Panc1 (cell line): ENCODE measurements at regions not wholly inside any gene's neighbourhood (a gene's known extent, or its start where the extent isn't known, plus 50 kb on each side); places are given as distances from the start of the nearest gene placed in this dataset.

Source experiments
- ATAC-seq: fragments of 200-7000 bp; cut with Tn5 transposase; 2 replicates; pipeline ENCODE4 v1.9.1; 2020; ENCODE audit warnings: mild to moderate bottlenecking, moderate library complexity
- BruUV-seq: library from RNA; stranded (reverse); fragments of 400-500 nt; replicated peaks from 2 replicates; lab custom pipeline; 2021; lab: Mats Ljungman, UMichigan
- CTCF ChIA-PET: fragments of 300-600 bp; sonication (Branson Sonifier 250); formaldehyde crosslinking; loops from one replicate; lab custom pipeline; 2022; ENCODE audit warnings: antibody characterized with exemption; lab: Charles Lee
- POLR2A ChIA-PET: fragments of 300-600 bp; sonication (Branson Sonifier 250); formaldehyde crosslinking; loops from one replicate; lab custom pipeline; 2022; ENCODE audit warnings: antibody characterized with exemption; lab: Charles Lee
- DNase-seq: peaks from one replicate; pipeline ENCODE4 v3.0.0-alpha.2; 2010; ENCODE audit warnings: low read depth, low spot score
- H3K27ac ChIP-seq: 2 replicates; pipeline ENCODE4 v1.5.1; 2011; ENCODE audit warnings: mild to moderate bottlenecking, low read length, inconsistent platforms
- H3K27me3 ChIP-seq: fragments of 200-500 bp; sonication (Bioruptor generic); 2 replicates; pipeline ENCODE4 v1.6.0; 2014; ENCODE audit warnings: low read length, inconsistent platforms; ENCODE audit not compliant: control insufficient read depth, insufficient read depth
- H3K36me3 ChIP-seq: fragments of 200-500 bp; sonication (Bioruptor generic); 2 replicates; pipeline ENCODE4 v1.5.1; 2014; ENCODE audit warnings: inconsistent platforms, mild to moderate bottlenecking, low read length, moderate library complexity; ENCODE audit not compliant: control insufficient read depth, insufficient read depth
- H3K4me1 ChIP-seq: 2 replicates; pipeline ENCODE4 v1.5.1; 2011; ENCODE audit warnings: inconsistent platforms, mild to moderate bottlenecking, low read length, moderate library complexity; ENCODE audit not compliant: control insufficient read depth, insufficient read depth
- H3K4me3 ChIP-seq, 2 experiments: 2 replicates each; pipeline ENCODE4 v1.5.1; 2011 to 2012; ENCODE audit warnings: low read depth in 2 of 2, low read length in 2 of 2, mild to moderate bottlenecking in 2 of 2, inconsistent platforms in 1 of 2, moderate library complexity in 1 of 2
- H3K9me3 ChIP-seq: fragments of 200-500 bp; sonication (Bioruptor generic); 2 replicates; pipeline ENCODE4 v1.5.1; 2014; ENCODE audit warnings: low read depth, mild to moderate bottlenecking, inconsistent platforms, low read length, moderate library complexity; ENCODE audit not compliant: control insufficient read depth, insufficient read depth
- CTCF ChIP-seq: fragments of 450-650 bp; IDR thresholded peaks from 2 replicates; pipeline ENCODE4 v1.5.1; 2017; ENCODE audit warnings: mild to moderate bottlenecking
- POLR2AphosphoS5 ChIP-seq: IDR thresholded peaks from 2 replicates; pipeline ENCODE4 v1.6.1; 2012; ENCODE audit warnings: mild to moderate bottlenecking, low read depth, low read length, moderate library complexity
- REST ChIP-seq, 2 experiments: IDR thresholded peaks; 2 replicates each; pipeline ENCODE4 v1.6.1; 2011 to 2012; ENCODE audit warnings: low read depth in 2 of 2, control low read depth in 1 of 2, low read length in 1 of 2, mild to moderate bottlenecking in 1 of 2, moderate library complexity in 1 of 2; ENCODE audit not compliant: insufficient read depth in 1 of 2
- SIN3A ChIP-seq: IDR thresholded peaks from 2 replicates; pipeline ENCODE4 v1.6.1; 2012; ENCODE audit warnings: low read depth, mild to moderate bottlenecking, low read length, moderate library complexity, borderline replicate concordance; ENCODE audit not compliant: insufficient read depth
- TCF7L2 ChIP-seq: IDR thresholded peaks from 2 replicates; pipeline ENCODE4 v1.6.1; 2011; ENCODE audit warnings: mild to moderate bottlenecking, low read depth, low read length, inconsistent platforms
- in situ Hi-C: cut with HindIII; loops from 2 replicates; pipeline ENCODE4 v1.10.0; 2016; ENCODE audit warnings: low sequenced_read_pairs, low pct_unique_long_range_greater_than_20kb
- intact Hi-C: fragments of 100-400 bp; cut with micrococcal nuclease; formaldehyde crosslinking; loops from one replicate; pipeline ENCODE4 v1.10.0; 2022; ENCODE audit not compliant: unreplicated experiment

- TF ChIP-seq POLR2AphosphoS5: no peak
- TF ChIP-seq CTCF: no peak
- no peak for TF ChIP-seq SIN3A
- TF ChIP-seq REST (IDR thresholded peaks at IDR 0.05; ENCODE audit: insufficient read depth in 1 of 2, low read depth in 2 of 2, low read length in 1 of 2): no peak
- TF ChIP-seq TCF7L2: no peak
- DNase-seq: no peak
- Histone ChIP-seq H3K27ac (no peak overlapping the region), H3K9me3 (no peaks in the 10 kb centered on the region), H3K36me3 (no peaks in the 10 kb centered on the region), H3K4me3 (no peak overlapping the region), H3K4me1 (no peaks in the 10 kb centered on the region), H3K27me3 (peaks cover 4% of the 10 kb centered on the region; the same call in 1 of the 2 replicates)
- no TSS peak for BruUV-seq
- no peak for ATAC-seq
- intact Hi-C loops (no loop called here), in situ Hi-C loops (no loop called here)
- ChIA-PET CTCF (no interaction called here), POLR2A (no interaction called here)
These were observed 124.9 kb downstream of the KCNK1 start for GRCh38 chr1:233738850-233739249.

DNA sequence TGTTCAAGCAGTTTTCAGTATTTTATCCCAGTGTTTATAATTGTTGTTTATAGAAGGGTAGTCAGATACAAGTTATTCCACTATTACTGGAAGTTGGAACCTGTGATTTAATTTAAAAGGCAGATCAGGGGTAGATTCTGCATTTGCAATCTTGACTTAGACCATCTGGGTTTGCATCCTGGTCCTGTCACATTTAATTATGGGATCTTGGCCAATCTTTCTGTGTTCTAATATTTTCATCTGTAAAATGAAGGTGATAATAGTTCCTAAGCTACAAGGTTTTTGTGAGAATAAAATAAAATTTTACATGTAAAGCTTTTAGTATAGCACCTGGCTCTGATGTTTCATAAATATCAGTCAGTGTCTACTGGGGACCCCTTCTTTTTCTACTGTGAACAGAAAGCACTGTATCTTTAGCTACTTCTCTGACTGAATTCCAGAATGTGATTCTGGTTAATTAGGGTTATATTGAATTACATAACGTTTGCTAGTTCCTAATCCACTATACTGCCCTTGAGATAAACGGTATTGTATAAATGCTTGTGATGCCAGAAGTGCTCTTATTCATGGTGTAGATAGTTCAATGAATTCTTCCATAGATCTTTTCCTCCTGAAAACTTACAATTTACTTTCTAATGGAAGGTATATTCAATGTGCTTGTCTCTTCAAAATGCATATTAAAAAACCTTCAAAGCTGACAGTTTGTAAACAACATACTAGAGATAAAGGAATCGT, 131.0 kb downstream of the KCNK1 start:
- Histone ChIP-seq H3K9me3 (no peaks in the 10 kb centered on the region), H3K27me3 (peaks cover 7% of the 10 kb centered on the region; the same call in 1 of the 2 replicates), H3K4me1 (no peaks in the 10 kb centered on the region), H3K36me3 (no peaks in the 10 kb centered on the region), H3K4me3 (no peak overlapping the region), H3K27ac (no peak overlapping the region)
- in situ Hi-C loops: no loop called here
- no TSS peak for BruUV-seq
- ChIA-PET CTCF (no interaction called here), POLR2A (no interaction called here)
- TF ChIP-seq REST (IDR thresholded peaks at IDR 0.05; ENCODE audit: insufficient read depth in 1 of 2, low read depth in 2 of 2, low read length in 1 of 2) (no peak), TCF7L2 (no peak), POLR2AphosphoS5 (no peak), CTCF (no peak), SIN3A (no peak)
- DNase-seq: no peak
- ATAC-seq: no peak
- intact Hi-C loops: no loop called here
